ENCODE measurements at regions not wholly inside any gene's neighbourhood (a gene's known extent, or its start where the extent isn't known, plus 50 kb on each side); places are given as distances from the start of the nearest gene placed in this dataset.
"Not testable (repeated sequence)": the region's sequence is repeated elsewhere in the genome, so short reads cannot be mapped to it uniquely, and the experiment has no call there.

- in situ Hi-C loops (cut with MboI; ENCODE audit: low sequenced_read_pairs), result no loop called here
Measured at GRCh38 chr21:15274701-15275485, 210.1 kb upstream of the NRIP1 start.

- in situ Hi-C loops (cut with MboI; ENCODE audit: low sequenced_read_pairs), result no loop called here
Measured at GRCh38 chr21:15275615-15276235, 210.9 kb upstream of the NRIP1 start.

GRCh38 chr21:15276243-15276642 is 211.4 kb upstream of the NRIP1 start:
- in situ Hi-C loops (cut with MboI; ENCODE audit: low sequenced_read_pairs), result no loop called here

- in situ Hi-C loops (cut with MboI; ENCODE audit: low sequenced_read_pairs), result no loop called here
Measured at GRCh38 chr21:15277466-15277865, 212.7 kb upstream of the NRIP1 start.

GRCh38 chr21:15278279-15278678 is 213.5 kb upstream of the NRIP1 start:
- in situ Hi-C loops (cut with MboI; ENCODE audit: low sequenced_read_pairs), result no loop called here

GRCh38 chr21:15278851-15279250 is 214.1 kb upstream of the NRIP1 start:
- in situ Hi-C loops (cut with MboI; ENCODE audit: low sequenced_read_pairs), result no loop called here

- in situ Hi-C loops (cut with MboI; ENCODE audit: low sequenced_read_pairs), result no loop called here
Measured at GRCh38 chr21:15279482-15279881, 214.7 kb upstream of the NRIP1 start.

GRCh38 chr21:15281714-15282113 is 216.9 kb upstream of the NRIP1 start:
- in situ Hi-C loops (cut with MboI; ENCODE audit: low sequenced_read_pairs), result no loop called here

- in situ Hi-C loops (cut with MboI; ENCODE audit: low sequenced_read_pairs), result no loop called here
Measured at GRCh38 chr21:15282665-15283064, 217.9 kb upstream of the NRIP1 start.

GRCh38 chr21:15283138-15283537 is 218.3 kb upstream of the NRIP1 start:
- in situ Hi-C loops (cut with MboI; ENCODE audit: low sequenced_read_pairs), result no loop called here

GRCh38 chr21:15283789-15284188 is 219.0 kb upstream of the NRIP1 start:
- in situ Hi-C loops (cut with MboI; ENCODE audit: low sequenced_read_pairs), result no loop called here

GRCh38 chr21:15285556-15285955 is 220.8 kb upstream of the NRIP1 start:
- in situ Hi-C loops (cut with MboI; ENCODE audit: low sequenced_read_pairs), result no loop called here

GRCh38 chr21:15289246-15289645 is 224.4 kb upstream of the NRIP1 start:
- in situ Hi-C loops (cut with MboI; ENCODE audit: low sequenced_read_pairs), result no loop called here

GRCh38 chr21:15289896-15290841 is 225.4 kb upstream of the NRIP1 start:
- in situ Hi-C loops (cut with MboI; ENCODE audit: low sequenced_read_pairs), result no loop called here

GRCh38 chr21:15291621-15292266 is 226.9 kb upstream of the NRIP1 start:
- in situ Hi-C loops (cut with MboI; ENCODE audit: low sequenced_read_pairs), result no loop called here

- in situ Hi-C loops (cut with MboI; ENCODE audit: low sequenced_read_pairs), result no loop called here
Measured at GRCh38 chr21:15293240-15293639, 228.4 kb upstream of the NRIP1 start.

- in situ Hi-C loops (cut with MboI; ENCODE audit: low sequenced_read_pairs), result no loop called here
Measured at GRCh38 chr21:15295875-15296274, 231.1 kb upstream of the NRIP1 start.

GRCh38 chr21:15297824-15298223 is 233.0 kb upstream of the NRIP1 start:
- in situ Hi-C loops (cut with MboI; ENCODE audit: low sequenced_read_pairs), result no loop called here

- in situ Hi-C loops (cut with MboI; ENCODE audit: low sequenced_read_pairs), result no loop called here
Measured at GRCh38 chr21:15298306-15298705, 233.5 kb upstream of the NRIP1 start.

- in situ Hi-C loops (cut with MboI; ENCODE audit: low sequenced_read_pairs), result not testable (repeated sequence)
Measured at GRCh38 chr21:15298755-15299154, 234.0 kb upstream of the NRIP1 start.

- in situ Hi-C loops (cut with MboI; ENCODE audit: low sequenced_read_pairs), result no loop called here
Measured at GRCh38 chr21:15300131-15300530, 235.3 kb upstream of the NRIP1 start.
